K562 (cell line): ENCODE measurements at regions not wholly inside any gene's neighbourhood (a gene's known extent, or its start where the extent isn't known, plus 50 kb on each side); places are given as distances from the start of the nearest gene placed in this dataset.

Experiments used
- ATAC-seq: fragments of 200-7000 bp; cut with Tn5 transposase; 3 replicates; pipeline ENCODE4 v1.9.1; 2020; ENCODE audit warnings: moderate library complexity
- BruUV-seq: library from RNA; stranded (reverse); fragments of 400-500 nt; replicated peaks from 2 replicates; lab custom pipeline; 2021; lab: Mats Ljungman, UMichigan
- CTCF ChIA-PET: fragments of 300-600 bp; formaldehyde crosslinking; extraction: SDS; loops from one replicate; lab custom pipeline; 2021; ENCODE audit warnings: low intra/inter-chr PET ratio; lab: Yijun Ruan, JAX
- POLR2A ChIA-PET: fragments of 300-600, 350-650 bp; sonication (Branson Sonifier 250); formaldehyde crosslinking; extraction: SDS; loops from one replicate; lab custom pipeline; 2021; ENCODE audit warnings: antibody characterized with exemption, inconsistent platforms; lab: Yijun Ruan, JAX
- DNase-seq, 4 experiments: peaks; one replicate each; pipeline versions ENCODE4 v3.0.0 to v3.0.0-alpha.2; 2011 to 2018; ENCODE audit warnings: low spot score in 3 of 4, mixed read lengths in 3 of 4; ENCODE audit errors: extremely low read depth in 1 of 4
- FAIRE-seq: peaks from 2 replicates; lab custom pipeline; 2011; peaks lifted over from hg19 to GRCh38; lab: Jason Lieb, UNC
- H2AFZ ChIP-seq: 2 replicates; pipeline ENCODE4 v1.6.0; 2011; ENCODE audit warnings: low read depth, low read length, control low read depth, inconsistent platforms
- H3K27ac ChIP-seq: fragments of 200-600 bp; 3 replicates; pipeline ENCODE4 v1.8.0; 2011; ENCODE audit warnings: low read depth, mild to moderate bottlenecking, control low read depth, inconsistent platforms, low read length, moderate library complexity, mixed read lengths; ENCODE audit errors: extremely low read depth
- H3K27me3 ChIP-seq, 2 experiments: fragments of 300-600 bp in 1 of 2; 2 replicates in 1 of 2; 3 replicates in 1 of 2; pipeline versions ENCODE4 v1.6.0 to v1.8.0; 2011; ENCODE audit warnings: inconsistent platforms in 2 of 2, low read length in 2 of 2, mild to moderate bottlenecking in 1 of 2, mixed read lengths in 1 of 2, moderate library complexity in 1 of 2; ENCODE audit not compliant: control insufficient read depth in 2 of 2, insufficient read depth in 2 of 2
- H3K36me3 ChIP-seq: fragments of 300-600 bp; 3 replicates; pipeline ENCODE4 v1.8.0; 2011; ENCODE audit warnings: mild to moderate bottlenecking, low read length, inconsistent platforms; ENCODE audit not compliant: control insufficient read depth, insufficient read depth
- H3K4me1 ChIP-seq, 2 experiments: fragments of 200-600 bp in 1 of 2; replicated peaks in 1 of 2; 2 replicates in 1 of 2; 3 replicates in 1 of 2; pipeline versions ENCODE4 v1.5.1 to v1.8.0; 2011; ENCODE audit warnings: inconsistent platforms in 2 of 2, low read length in 2 of 2, mild to moderate bottlenecking in 1 of 2, mixed read lengths in 1 of 2, moderate library complexity in 1 of 2; ENCODE audit not compliant: control insufficient read depth in 2 of 2, insufficient read depth in 2 of 2
- H3K4me2 ChIP-seq: 2 replicates; pipeline ENCODE4 v1.6.1; 2011; ENCODE audit warnings: low read length, control low read depth, inconsistent platforms, mixed read lengths; ENCODE audit not compliant: insufficient read depth
- H3K4me3 ChIP-seq: fragments of 200-600 bp; sonication (generic), shearing (Covaris generic); 2 replicates; pipeline ENCODE4 v1.5.1; 2016; ENCODE audit warnings: control low read depth, inconsistent platforms
- H3K79me2 ChIP-seq: fragments of 200-600 bp; 3 replicates; pipeline ENCODE4 v1.8.0; 2011; ENCODE audit warnings: low read length, inconsistent platforms; ENCODE audit not compliant: control insufficient read depth, insufficient read depth
- H3K9ac ChIP-seq, 2 experiments: 2 replicates each; pipeline versions ENCODE4 v1.6.0 to v1.6.1; 2011; ENCODE audit warnings: low read depth in 2 of 2, low read length in 2 of 2, control low read depth in 1 of 2, inconsistent platforms in 1 of 2, mild to moderate bottlenecking in 1 of 2, mixed read lengths in 1 of 2; ENCODE audit not compliant: insufficient read depth in 1 of 2
- H3K9me1 ChIP-seq: one replicate; pipeline ENCODE4 v1.6.0; 2011; ENCODE audit warnings: inconsistent platforms, mild to moderate bottlenecking, low read length, moderate library complexity; ENCODE audit not compliant: control insufficient read depth, insufficient read depth
- H3K9me3 ChIP-seq: replicated peaks from 2 replicates; pipeline ENCODE4 v1.5.1; 2011; ENCODE audit warnings: low read depth, low read length, inconsistent platforms; ENCODE audit not compliant: control insufficient read depth, insufficient read depth
- H4K20me1 ChIP-seq: replicated peaks from 2 replicates; pipeline ENCODE4 v1.6.1; 2011; ENCODE audit warnings: low read length, inconsistent platforms, mixed read lengths; ENCODE audit not compliant: control insufficient read depth, insufficient read depth
- ATF4 ChIP-seq: fragments of 450-650 bp; formaldehyde crosslinking; IDR thresholded peaks from 2 replicates; pipeline ENCODE4 v1.4.0; 2022; ENCODE audit warnings: mild to moderate bottlenecking, moderate library complexity
- KDM4B ChIP-seq, 2 experiments: fragments of 450-650 bp in 1 of 2; sonication (generic) in 1 of 2; IDR thresholded peaks; 2 replicates each; pipeline ENCODE4 v1.6.1; 2016 to 2017; ENCODE audit warnings: borderline replicate concordance in 2 of 2, antibody characterized with exemption in 1 of 2, low read depth in 1 of 2, mild to moderate bottlenecking in 1 of 2
- LARP7 ChIP-seq: fragments of 450-650 bp; IDR thresholded peaks from 2 replicates; pipeline ENCODE4 v1.6.1; 2016
- LCOR ChIP-seq: sonication (generic); formaldehyde crosslinking; IDR thresholded peaks from 2 replicates; pipeline ENCODE4 v1.8.0; 2022; ENCODE audit warnings: mild to moderate bottlenecking, missing genetic modification reagents
- SIN3A ChIP-seq, 2 experiments: fragments of 150-350 bp in 1 of 2; IDR thresholded peaks; 2 replicates each; pipeline ENCODE4 v1.6.1; 2011 to 2016; ENCODE audit warnings: borderline replicate concordance in 2 of 2, low read depth in 2 of 2, low read length in 2 of 2, mild to moderate bottlenecking in 2 of 2, moderate library complexity in 2 of 2; ENCODE audit not compliant: control insufficient read depth in 1 of 2
- SMARCA5 ChIP-seq: fragments of 450-650 bp; IDR thresholded peaks from 2 replicates; pipeline ENCODE4 v1.6.1; 2016
- SMARCE1 ChIP-seq: fragments of 450-650 bp; IDR thresholded peaks from 2 replicates; pipeline ENCODE4 v1.7.1; 2016; ENCODE audit warnings: mild to moderate bottlenecking
- ZC3H11A ChIP-seq: IDR thresholded peaks from 2 replicates; pipeline ENCODE4 v1.6.1; 2012; ENCODE audit warnings: low read depth, low read length, improper control_type of control experiment
- WGBS: fragments of 100-300 bp; shearing (Covaris generic); methylation state at CpG from one replicate; pipeline ENCODE4 v1.1.6; 2016; ENCODE audit warnings: low coverage, mixed read lengths; ENCODE audit not compliant: insufficient coverage; ENCODE audit errors: missing lambda C conversion rate; 5-methylcytosine and 5-hydroxymethylcytosine counted together
- in situ Hi-C: fragments of 300-500 bp; cut with MboI; formaldehyde crosslinking; loops from 4 replicates; pipeline ENCODE4 v1.15.0; 2018; ENCODE audit warnings: inconsistent platforms, mixed read lengths
- intact Hi-C: fragments of 100-400 bp; cut with micrococcal nuclease; formaldehyde crosslinking; loops from 2 replicates; pipeline ENCODE4 v1.14.2; 2022

- FAIRE-seq = no peak
- intact Hi-C loops = no loop called here
- Histone ChIP-seq H3K4me3 (no peak overlapping the region), H2AFZ (no peak overlapping the region), H4K20me1 (no peaks in the 10 kb centered on the region), H3K4me2 (no peak overlapping the region), H3K9me1 (no peaks in the 10 kb centered on the region), H3K9ac (no peak overlapping the region), H3K27me3 (no peaks in the 10 kb centered on the region), H3K4me1 (no peaks in the 10 kb centered on the region), H3K27ac (no peak overlapping the region), H3K79me2 (no peaks in the 10 kb centered on the region), H3K9me3 (no peaks in the 10 kb centered on the region), H3K36me3 (no peaks in the 10 kb centered on the region)
- no TSS peak for BruUV-seq
- 0% methylated on average over 1 of the region's 1 CpG for WGBS
- ChIA-PET CTCF (no interaction called here), POLR2A (interaction anchor here (0.6 kb wide), 1 partner anchor 1147 kb away, joined by 3 read pairs; no protein-coding TSS in a partner anchor)
- no peak for DNase-seq
- no peak for ATAC-seq
- TF ChIP-seq KDM4B (IDR thresholded peaks at IDR 0.05; ENCODE audit: borderline replicate concordance in 2 of 2, low read depth in 1 of 2) = no peak
- no peak for TF ChIP-seq LARP7
- TF ChIP-seq SMARCE1 = no peak
- no peak for TF ChIP-seq ZC3H11A
- TF ChIP-seq SMARCA5 = no peak
- no peak for TF ChIP-seq SIN3A (IDR thresholded peaks at IDR 0.05; ENCODE audit: borderline replicate concordance in 2 of 2, control insufficient read depth in 1 of 2, low read depth in 2 of 2, low read length in 2 of 2)
- TF ChIP-seq ATF4 (CRISPR knock-in tag) = no peak
- no peak for TF ChIP-seq LCOR (CRISPR knock-in tag)
- in situ Hi-C loops = no loop called here
Observed at GRCh38 chr21:23356905-23357304, 2250.4 kb downstream of the MRPL39 start.
